ENCODE measurements at regions not wholly inside any gene's neighbourhood (a gene's known extent, or its start where the extent isn't known, plus 50 kb on each side); places are given as distances from the start of the nearest gene placed in this dataset.

- TF ChIP-seq, protein P1, sequence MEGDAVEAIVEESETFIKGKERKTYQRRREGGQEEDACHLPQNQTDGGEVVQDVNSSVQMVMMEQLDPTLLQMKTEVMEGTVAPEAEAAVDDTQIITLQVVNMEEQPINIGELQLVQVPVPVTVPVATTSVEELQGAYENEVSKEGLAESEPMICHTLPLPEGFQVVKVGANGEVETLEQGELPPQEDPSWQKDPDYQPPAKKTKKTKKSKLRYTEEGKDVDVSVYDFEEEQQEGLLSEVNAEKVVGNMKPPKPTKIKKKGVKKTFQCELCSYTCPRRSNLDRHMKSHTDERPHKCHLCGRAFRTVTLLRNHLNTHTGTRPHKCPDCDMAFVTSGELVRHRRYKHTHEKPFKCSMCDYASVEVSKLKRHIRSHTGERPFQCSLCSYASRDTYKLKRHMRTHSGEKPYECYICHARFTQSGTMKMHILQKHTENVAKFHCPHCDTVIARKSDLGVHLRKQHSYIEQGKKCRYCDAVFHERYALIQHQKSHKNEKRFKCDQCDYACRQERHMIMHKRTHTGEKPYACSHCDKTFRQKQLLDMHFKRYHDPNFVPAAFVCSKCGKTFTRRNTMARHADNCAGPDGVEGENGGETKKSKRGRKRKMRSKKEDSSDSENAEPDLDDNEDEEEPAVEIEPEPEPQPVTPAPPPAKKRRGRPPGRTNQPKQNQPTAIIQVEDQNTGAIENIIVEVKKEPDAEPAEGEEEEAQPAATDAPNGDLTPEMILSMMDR (IDR thresholded peaks at IDR 0.05): no peak
- no peak for TF ChIP-seq EP300 (IDR thresholded peaks at IDR 0.05)
- no peak for TF ChIP-seq POLR2AphosphoS5 (IDR thresholded peaks at IDR 0.05)
- no peak for TF ChIP-seq POLR2A (IDR thresholded peaks at IDR 0.05)
Observed at GRCh38 chr18:56245866-56246580, 392.4 kb downstream of the TXNL1 start.

All from sigmoid colon (tissue), 4 donors.